ENCODE measurements at regions not wholly inside any gene's neighbourhood (a gene's known extent, or its start where the extent isn't known, plus 50 kb on each side); places are given as distances from the start of the nearest gene placed in this dataset.
A peak's percentile ranks its signal among the peaks of the same experiment; 100 is the strongest.

GRCh38 chr7:52360541-52360940, 674.9 kb upstream of the POM121L12 start:
- H3K4ac ChIP-seq (ENCODE audit: low read depth, low read length), result no peak overlapping the region
- no peak overlapping the region for H4K5ac ChIP-seq (ENCODE audit: low read length)
- no peak overlapping the region for H3K9ac ChIP-seq (ENCODE audit: low read length)
- H3K23ac ChIP-seq (ENCODE audit: low read length), result no peak overlapping the region
- no peak overlapping the region for H3K56ac ChIP-seq (ENCODE audit: low read length)
- H3K27ac ChIP-seq (ENCODE audit: low read depth, low read length), result no peak overlapping the region
- no peaks in the 10 kb centered on the region for H3K79me2 ChIP-seq (ENCODE audit: control insufficient read depth, insufficient read depth, low read length)
- no peak overlapping the region for H3K18ac ChIP-seq (ENCODE audit: low read length)
- no peak overlapping the region for H4K8ac ChIP-seq (ENCODE audit: low read depth, low read length)
- H3K36me3 ChIP-seq (ENCODE audit: control insufficient read depth, insufficient read depth, low read length), result no peaks in the 10 kb centered on the region
- H2BK5ac ChIP-seq (ENCODE audit: low read length), result no peak overlapping the region
- DNase-seq, result no peak
- H3K4me1 ChIP-seq (ENCODE audit: control insufficient read depth, low read depth, low read length), result no peaks in the 10 kb centered on the region
- no peak overlapping the region for H2AK5ac ChIP-seq (ENCODE audit: low read length)
- H2BK15ac ChIP-seq (replicated peaks; ENCODE audit: low read depth), result no peak overlapping the region
- H3K4me2 ChIP-seq (ENCODE audit: low read length), result no peak overlapping the region
- no peak overlapping the region for H2BK120ac ChIP-seq (ENCODE audit: low read depth, low read length)
- whole genome bisulfite sequencing (ENCODE audit: extremely low coverage, insufficient coverage, low lambda C conversion rate), result no CpG with 5 or more reads among the region's 3 CpGs
- H3K4me3 ChIP-seq (ENCODE audit: low read length), result no peak overlapping the region
- no peaks in the 10 kb centered on the region for H3K27me3 ChIP-seq (ENCODE audit: insufficient read depth, low read length, poor library complexity)
- no peaks in the 10 kb centered on the region for H3K79me1 ChIP-seq (ENCODE audit: low read length)

- H3K4ac ChIP-seq (ENCODE audit: low read depth, low read length), result no peak overlapping the region
- WGBS (ENCODE audit: extremely low coverage, insufficient coverage, low lambda C conversion rate), result no CpG with 5 or more reads among the region's 3 CpGs
- H3K23ac ChIP-seq (ENCODE audit: low read length), result no peak overlapping the region
- H2BK15ac ChIP-seq (replicated peaks; ENCODE audit: low read depth), result no peak overlapping the region
- H3K18ac ChIP-seq (ENCODE audit: low read length), result no peak overlapping the region
- no peaks in the 10 kb centered on the region for H3K79me2 ChIP-seq (ENCODE audit: control insufficient read depth, insufficient read depth, low read length)
- peak; percentile 43 for DNase-seq
- no peaks in the 10 kb centered on the region for H3K79me1 ChIP-seq (ENCODE audit: low read length)
- H2BK5ac ChIP-seq (ENCODE audit: low read length), result no peak overlapping the region
- H3K27me3 ChIP-seq (ENCODE audit: insufficient read depth, low read length, poor library complexity), result no peaks in the 10 kb centered on the region
- no peak overlapping the region for H4K8ac ChIP-seq (ENCODE audit: low read depth, low read length)
- no peak overlapping the region for H4K5ac ChIP-seq (ENCODE audit: low read length)
- H3K56ac ChIP-seq (ENCODE audit: low read length), result no peak overlapping the region
- no peak overlapping the region for H2BK120ac ChIP-seq (ENCODE audit: low read depth, low read length)
- H3K4me2 ChIP-seq (ENCODE audit: low read length), result no peak overlapping the region
- no peaks in the 10 kb centered on the region for H3K36me3 ChIP-seq (ENCODE audit: control insufficient read depth, insufficient read depth, low read length)
- no peak overlapping the region for H2AK5ac ChIP-seq (ENCODE audit: low read length)
- no peak overlapping the region for H3K27ac ChIP-seq (ENCODE audit: low read depth, low read length)
- H3K9ac ChIP-seq (ENCODE audit: low read length), result no peak overlapping the region
- H3K4me1 ChIP-seq (ENCODE audit: control insufficient read depth, low read depth, low read length), result no peaks in the 10 kb centered on the region
- H3K4me3 ChIP-seq (ENCODE audit: low read length), result no peak overlapping the region
These were observed 680.4 kb upstream of the POM121L12 start for GRCh38 chr7:52355053-52355452.

- Histone ChIP-seq H3K9ac (ENCODE audit: low read length) (no peak overlapping the region), H4K5ac (ENCODE audit: low read length) (no peak overlapping the region), H3K79me1 (ENCODE audit: low read length) (no peaks in the 10 kb centered on the region), H2BK120ac (ENCODE audit: low read depth, low read length) (no peak overlapping the region), H3K4ac (ENCODE audit: low read depth, low read length) (no peak overlapping the region), H3K4me1 (ENCODE audit: control insufficient read depth, low read depth, low read length) (no peaks in the 10 kb centered on the region), H4K8ac (ENCODE audit: low read depth, low read length) (no peak overlapping the region), H2BK15ac (replicated peaks; ENCODE audit: low read depth) (no peak overlapping the region), H3K36me3 (ENCODE audit: control insufficient read depth, insufficient read depth, low read length) (no peaks in the 10 kb centered on the region), H3K4me3 (ENCODE audit: low read length) (no peak overlapping the region), H3K27me3 (ENCODE audit: insufficient read depth, low read length, poor library complexity) (no peaks in the 10 kb centered on the region), H3K23ac (ENCODE audit: low read length) (no peak overlapping the region), H3K27ac (ENCODE audit: low read depth, low read length) (no peak overlapping the region), H3K4me2 (ENCODE audit: low read length) (no peak overlapping the region), H3K56ac (ENCODE audit: low read length) (no peak overlapping the region), H3K18ac (ENCODE audit: low read length) (no peak overlapping the region), H2BK5ac (ENCODE audit: low read length) (no peak overlapping the region), H3K79me2 (ENCODE audit: control insufficient read depth, insufficient read depth, low read length) (no peaks in the 10 kb centered on the region), H2AK5ac (ENCODE audit: low read length) (no peak overlapping the region)
- WGBS (ENCODE audit: extremely low coverage, insufficient coverage, low lambda C conversion rate), result no CpG with 5 or more reads among the region's 4 CpGs
- peak; percentile 57 for DNase-seq
These were observed 683.1 kb upstream of the POM121L12 start for GRCh38 chr7:52352013-52352981.

GRCh38 chr7:52344015-52344414, 691.4 kb upstream of the POM121L12 start:
- Histone ChIP-seq H3K23ac (ENCODE audit: low read length) (no peak overlapping the region), H3K9ac (ENCODE audit: low read length) (no peak overlapping the region), H3K4me2 (ENCODE audit: low read length) (no peak overlapping the region), H3K36me3 (ENCODE audit: control insufficient read depth, insufficient read depth, low read length) (no peaks in the 10 kb centered on the region), H2BK15ac (replicated peaks; ENCODE audit: low read depth) (no peak overlapping the region), H3K4me3 (ENCODE audit: low read length) (no peak overlapping the region), H3K79me1 (ENCODE audit: low read length) (no peaks in the 10 kb centered on the region), H3K56ac (ENCODE audit: low read length) (no peak overlapping the region), H2AK5ac (ENCODE audit: low read length) (no peak overlapping the region), H3K4ac (ENCODE audit: low read depth, low read length) (no peak overlapping the region), H3K4me1 (ENCODE audit: control insufficient read depth, low read depth, low read length) (no peaks in the 10 kb centered on the region), H3K27ac (ENCODE audit: low read depth, low read length) (no peak overlapping the region), H3K27me3 (ENCODE audit: insufficient read depth, low read length, poor library complexity) (no peaks in the 10 kb centered on the region), H3K79me2 (ENCODE audit: control insufficient read depth, insufficient read depth, low read length) (no peaks in the 10 kb centered on the region), H4K5ac (ENCODE audit: low read length) (no peak overlapping the region), H3K18ac (ENCODE audit: low read length) (no peak overlapping the region), H4K8ac (ENCODE audit: low read depth, low read length) (no peak overlapping the region), H2BK120ac (ENCODE audit: low read depth, low read length) (no peak overlapping the region), H2BK5ac (ENCODE audit: low read length) (no peak overlapping the region)
- WGBS (ENCODE audit: extremely low coverage, insufficient coverage, low lambda C conversion rate), result no CpG with 5 or more reads among the region's 2 CpGs
- no peak for DNase-seq

GRCh38 chr7:52340067-52340466, 695.4 kb upstream of the POM121L12 start:
- no peak overlapping the region for H3K4me3 ChIP-seq (ENCODE audit: low read length)
- H4K8ac ChIP-seq (ENCODE audit: low read depth, low read length), result no peak overlapping the region
- no peak overlapping the region for H3K18ac ChIP-seq (ENCODE audit: low read length)
- no peak overlapping the region for H3K27ac ChIP-seq (ENCODE audit: low read depth, low read length)
- H3K79me2 ChIP-seq (ENCODE audit: control insufficient read depth, insufficient read depth, low read length), result no peaks in the 10 kb centered on the region
- no CpG with 5 or more reads among the region's 6 CpGs for WGBS (ENCODE audit: extremely low coverage, insufficient coverage, low lambda C conversion rate)
- H3K23ac ChIP-seq (ENCODE audit: low read length), result no peak overlapping the region
- H3K4me2 ChIP-seq (ENCODE audit: low read length), result no peak overlapping the region
- H2BK120ac ChIP-seq (ENCODE audit: low read depth, low read length), result no peak overlapping the region
- H3K79me1 ChIP-seq (ENCODE audit: low read length), result no peaks in the 10 kb centered on the region
- H3K9ac ChIP-seq (ENCODE audit: low read length), result no peak overlapping the region
- DNase-seq, result no peak
- H3K36me3 ChIP-seq (ENCODE audit: control insufficient read depth, insufficient read depth, low read length), result no peaks in the 10 kb centered on the region
- no peak overlapping the region for H2BK5ac ChIP-seq (ENCODE audit: low read length)
- no peak overlapping the region for H3K56ac ChIP-seq (ENCODE audit: low read length)
- no peaks in the 10 kb centered on the region for H3K27me3 ChIP-seq (ENCODE audit: insufficient read depth, low read length, poor library complexity)
- no peak overlapping the region for H2BK15ac ChIP-seq (replicated peaks; ENCODE audit: low read depth)
- no peak overlapping the region for H3K4ac ChIP-seq (ENCODE audit: low read depth, low read length)
- H3K4me1 ChIP-seq (ENCODE audit: control insufficient read depth, low read depth, low read length), result no peaks in the 10 kb centered on the region
- no peak overlapping the region for H2AK5ac ChIP-seq (ENCODE audit: low read length)
- H4K5ac ChIP-seq (ENCODE audit: low read length), result no peak overlapping the region
